SKM-1 (cell line): ENCODE measurements at regions not wholly inside any gene's neighbourhood (a gene's known extent, or its start where the extent isn't known, plus 50 kb on each side); places are given as distances from the start of the nearest gene placed in this dataset.
"Not testable (repeated sequence)": the region's sequence is repeated elsewhere in the genome, so short reads cannot be mapped to it uniquely, and the experiment has no call there.

Source experiments
- DNase-seq: peaks from one replicate; lab custom pipeline; 2025; ENCODE audit not compliant: unreplicated experiment; lab: John Stamatoyannopoulos, UW

DNA sequence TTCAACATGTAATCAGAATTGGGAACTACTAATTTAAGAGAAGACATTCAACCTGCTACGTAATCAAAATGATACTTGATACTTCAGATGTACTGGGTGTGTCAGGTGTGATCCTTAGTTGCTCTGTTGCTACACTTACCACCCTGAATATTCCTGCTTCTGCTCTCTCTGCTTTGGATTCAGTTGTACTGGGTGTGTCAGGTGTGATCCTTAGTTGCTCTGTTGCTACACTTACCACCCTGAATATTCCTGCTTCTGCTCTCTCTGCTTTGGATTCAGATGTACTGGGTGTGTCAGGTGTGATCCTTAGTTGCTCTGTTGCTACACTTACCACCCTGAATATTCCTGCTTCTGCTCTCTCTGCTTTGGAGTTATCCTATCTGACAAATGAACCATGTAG is 290.2 kb downstream of the RAB38 start:
- DNase-seq, result not testable (repeated sequence)

DNA sequence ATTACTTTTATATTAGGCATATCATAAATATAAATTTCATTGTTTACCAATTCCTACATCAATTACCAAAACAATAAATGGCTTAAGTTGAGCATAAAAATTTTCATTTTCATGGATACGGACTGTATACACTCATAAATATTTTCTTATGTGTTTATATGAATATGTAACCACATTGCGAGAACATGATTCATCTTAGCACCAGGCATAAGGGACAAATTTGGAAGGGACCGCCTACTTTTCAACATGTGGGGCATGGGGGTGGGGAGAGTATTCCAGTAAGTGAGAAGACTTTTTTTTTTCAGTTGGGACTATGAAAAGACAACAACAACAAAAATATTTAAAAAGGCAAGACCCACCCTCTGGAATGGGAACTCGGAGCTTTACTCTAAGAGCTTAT is 296.1 kb downstream of the RAB38 start:
- no peak for DNase-seq

DNA sequence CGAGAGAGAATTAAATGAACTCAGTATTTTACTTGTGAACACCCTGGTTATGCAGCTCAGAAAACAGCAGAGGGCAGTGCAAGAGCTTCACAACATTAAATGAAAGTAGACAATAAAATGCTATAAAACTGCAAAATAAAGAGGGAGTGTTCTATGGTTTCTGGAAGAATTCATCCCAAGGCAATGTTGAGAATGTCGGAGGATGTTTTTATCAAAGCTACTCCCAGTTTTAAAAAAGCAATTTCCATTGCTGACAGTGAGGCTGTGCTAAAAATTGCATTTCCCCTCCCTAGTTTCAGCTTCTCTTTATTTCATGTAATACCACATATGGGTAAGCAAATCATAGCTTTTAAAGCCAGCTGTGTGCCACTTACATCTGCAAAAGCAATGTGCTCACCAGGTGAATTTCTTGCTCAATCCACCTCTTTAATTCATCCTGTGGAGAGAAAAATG is 296.8 kb downstream of the RAB38 start:
- no peak for DNase-seq

DNA sequence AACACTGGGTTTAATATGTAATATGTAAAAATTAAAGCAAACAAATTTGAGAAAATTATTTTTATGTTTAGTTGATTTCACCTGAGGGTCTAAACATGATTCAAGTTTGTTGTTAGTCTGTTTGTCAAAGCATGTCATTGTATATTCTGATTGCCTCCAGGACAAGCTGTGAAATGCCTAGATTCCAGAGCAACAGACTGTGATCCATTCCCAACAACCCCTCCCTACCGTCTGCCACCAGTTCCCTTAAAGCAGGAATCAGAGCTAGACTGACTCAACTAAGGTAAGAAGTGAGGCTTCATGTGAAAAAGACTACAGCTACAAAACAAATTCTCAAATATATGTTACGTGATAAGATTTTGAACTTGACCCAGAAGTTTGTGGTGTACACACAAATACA is 304.2 kb downstream of the RAB38 start:
- no peak for DNase-seq

DNA sequence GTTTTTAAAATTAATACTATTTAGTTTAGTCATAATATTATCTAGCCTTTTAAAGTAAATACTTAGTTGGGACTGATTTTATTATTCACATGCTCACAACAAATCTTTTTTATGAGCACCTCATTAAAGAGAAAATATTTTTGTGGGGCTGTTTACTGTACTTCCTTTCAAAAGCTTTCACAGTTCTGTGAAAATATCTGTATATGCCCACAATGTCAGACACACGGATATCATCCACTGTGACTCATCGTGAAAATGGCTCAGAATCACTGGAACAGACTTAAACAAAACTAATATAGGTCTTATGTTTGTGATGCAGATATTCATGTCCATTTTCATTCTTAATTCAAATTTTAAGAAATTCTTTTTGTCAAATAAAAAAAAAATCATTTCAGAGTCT is 305.2 kb downstream of the RAB38 start:
- no peak for DNase-seq

DNA sequence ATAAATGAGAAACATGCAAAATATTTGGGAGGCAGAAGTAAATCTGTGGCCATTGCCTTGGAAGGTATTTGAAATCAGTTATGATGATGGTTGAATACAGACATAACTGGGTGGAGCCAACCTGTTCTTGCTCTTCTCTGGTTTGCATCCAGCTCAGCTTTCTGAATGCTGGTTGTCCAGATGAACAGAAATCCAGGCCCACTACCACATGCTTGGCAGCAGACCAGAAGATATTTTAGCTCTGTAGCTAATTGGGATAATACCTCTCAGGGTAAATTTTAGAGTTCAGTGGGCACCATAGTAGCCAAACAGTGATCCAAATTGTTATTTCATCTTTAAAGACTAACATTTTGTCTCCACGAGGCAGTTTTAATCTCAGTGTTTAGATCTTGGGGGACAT is 308.3 kb downstream of the RAB38 start:
- DNase-seq, result no peak

DNA sequence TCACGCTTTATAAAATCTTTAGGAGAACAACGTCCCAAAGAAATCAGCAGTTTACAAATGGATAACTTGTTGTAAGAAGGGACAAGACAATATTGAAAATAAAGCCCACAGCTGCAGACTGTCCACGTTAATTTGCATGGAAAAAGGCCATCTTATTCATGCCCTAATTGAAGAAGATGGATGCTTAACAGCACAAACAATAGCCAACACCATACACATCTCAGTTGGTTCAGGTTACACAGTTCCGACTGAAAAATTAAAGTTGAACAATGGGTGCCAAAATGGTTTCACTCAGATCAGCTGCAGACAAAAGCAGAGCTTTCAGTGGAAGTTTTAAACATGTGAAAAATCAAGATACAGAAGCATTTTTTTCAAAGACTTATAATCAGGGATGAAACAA is 314.2 kb downstream of the RAB38 start:
- DNase-seq, result no peak

DNA sequence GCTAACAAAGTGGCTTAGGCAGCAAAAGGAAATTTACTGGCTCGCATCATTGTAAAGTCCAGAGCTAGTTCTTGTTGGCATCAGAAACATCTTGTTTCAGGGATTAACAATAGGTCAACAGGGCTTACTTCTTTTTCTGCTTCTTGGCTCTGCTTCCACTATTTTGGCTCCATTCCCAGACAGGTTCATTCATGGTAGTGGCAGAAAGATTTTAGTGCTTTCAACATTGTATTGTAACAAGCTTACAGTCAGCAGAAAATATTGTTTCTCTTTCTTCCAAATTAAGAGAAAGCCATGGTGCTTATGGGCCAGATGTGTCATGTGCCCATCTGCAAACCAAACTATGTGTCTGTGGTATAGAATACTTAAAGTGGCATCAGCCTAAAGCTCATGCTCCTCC is 315.6 kb downstream of the RAB38 start:
- no peak for DNase-seq

DNA sequence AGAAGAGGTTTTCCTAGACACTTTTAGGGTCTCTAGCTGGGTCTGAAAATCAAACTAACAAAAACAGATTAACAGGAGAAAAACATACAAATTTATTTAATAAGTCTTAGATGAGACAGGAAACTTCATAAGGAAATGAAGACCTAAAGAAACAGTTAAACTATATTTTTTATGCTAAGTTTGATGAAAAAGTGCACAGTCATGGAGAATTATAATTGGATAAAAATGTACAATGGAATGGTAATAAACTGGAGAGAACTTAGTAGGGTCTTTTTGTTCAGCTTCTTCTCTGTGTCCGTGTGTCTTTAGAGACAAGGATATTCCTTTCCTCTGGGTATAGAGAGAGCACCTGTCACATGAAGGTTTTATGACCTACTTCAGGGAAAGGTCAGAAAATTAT is 323.4 kb downstream of the RAB38 start:
- no peak for DNase-seq

DNA sequence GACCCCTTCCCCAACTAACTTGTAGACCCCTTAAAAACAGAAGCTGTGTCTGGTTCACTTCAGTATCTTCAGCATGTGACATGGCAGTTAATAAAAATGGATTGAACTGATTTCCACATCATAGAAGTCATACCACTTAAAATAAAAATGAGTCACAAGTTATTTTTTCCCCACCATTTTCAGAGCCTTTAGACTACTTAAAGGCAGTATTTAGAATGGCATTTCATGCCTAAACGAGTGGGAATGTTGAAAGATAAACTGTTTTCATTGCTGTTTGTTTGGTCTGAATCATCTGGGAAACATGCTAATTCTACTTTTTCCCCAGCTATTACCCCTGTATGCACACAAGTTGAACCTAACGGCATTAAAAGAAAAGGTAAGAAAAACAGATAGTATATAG is 324.0 kb downstream of the RAB38 start:
- DNase-seq, result no peak

DNA sequence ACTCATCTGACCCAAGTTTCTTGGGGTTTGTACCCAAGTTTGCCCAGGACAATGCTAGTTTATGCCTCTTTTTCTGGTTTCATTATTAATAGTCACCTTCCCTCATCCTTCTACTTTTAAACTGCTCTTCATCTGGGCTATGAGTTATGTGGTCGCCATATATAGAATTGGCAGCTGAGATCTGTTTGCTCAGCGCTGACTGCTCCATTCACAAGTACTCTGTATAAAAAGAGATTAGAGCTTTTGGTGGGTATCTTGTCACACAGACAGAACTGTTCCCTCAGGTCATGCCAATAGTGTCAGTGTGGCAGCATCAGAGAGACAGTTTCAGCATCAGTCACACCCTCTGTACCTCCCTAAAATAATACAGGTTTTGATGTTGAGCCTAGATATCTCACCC is 326.0 kb downstream of the RAB38 start:
- DNase-seq, result no peak

DNA sequence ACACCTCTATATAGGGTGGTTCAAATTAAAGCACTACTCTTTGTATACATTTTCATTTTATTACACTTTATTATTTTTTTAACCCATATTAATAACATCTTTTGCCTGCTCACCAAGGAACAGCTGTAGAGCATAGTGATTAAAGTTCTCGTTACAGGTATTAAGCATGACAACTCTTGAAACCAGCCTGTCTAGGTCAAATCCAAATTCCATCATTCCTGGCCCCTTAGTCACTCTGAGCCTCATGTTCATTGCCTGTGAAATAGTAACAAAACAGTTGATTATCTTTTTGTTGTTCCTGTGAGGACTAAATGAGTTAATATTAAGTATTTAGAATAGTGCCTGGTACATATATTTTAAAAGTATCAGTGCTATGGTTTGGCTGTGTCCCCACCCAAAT is 334.5 kb downstream of the RAB38 start:
- DNase-seq, result no peak

DNA sequence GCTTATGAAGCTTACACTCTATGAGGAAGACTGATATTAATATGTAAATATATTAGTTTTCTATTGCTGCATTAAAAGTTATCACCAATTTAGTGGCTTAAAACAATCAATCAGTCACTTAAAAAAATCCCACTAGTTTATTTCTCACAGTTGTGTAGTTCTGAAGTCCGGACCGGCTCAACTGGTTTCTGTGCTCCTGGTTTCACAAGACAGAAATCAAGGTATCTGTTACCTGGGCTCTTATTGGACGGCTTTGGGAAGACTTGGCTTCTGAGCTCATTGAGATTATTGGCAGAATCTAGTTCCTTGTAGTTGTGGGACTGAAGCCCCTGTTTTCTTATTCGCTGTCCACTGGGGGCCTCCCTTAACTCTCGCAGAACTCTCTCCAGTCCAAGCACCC is 343.0 kb downstream of the RAB38 start:
- DNase-seq, result no peak

DNA sequence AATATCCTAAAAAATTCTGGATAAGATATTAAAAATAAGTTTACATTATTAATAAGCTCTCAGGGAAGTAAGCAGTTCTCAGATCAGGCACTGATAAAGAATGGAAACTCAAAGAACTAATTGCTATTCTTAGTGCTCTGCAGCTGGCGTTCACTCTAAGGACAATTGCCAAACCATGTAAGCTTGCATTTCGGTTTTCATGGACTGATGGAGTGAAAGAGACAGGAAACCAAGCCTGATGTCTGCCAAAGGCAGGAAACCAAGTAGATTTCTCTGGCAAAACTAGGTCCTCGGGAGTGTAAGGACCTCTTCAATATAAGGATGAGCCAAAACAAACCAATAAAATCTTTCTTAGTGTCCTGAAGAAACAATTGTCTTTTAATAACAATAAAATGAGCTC is 355.2 kb downstream of the RAB38 start:
- DNase-seq, result no peak

DNA sequence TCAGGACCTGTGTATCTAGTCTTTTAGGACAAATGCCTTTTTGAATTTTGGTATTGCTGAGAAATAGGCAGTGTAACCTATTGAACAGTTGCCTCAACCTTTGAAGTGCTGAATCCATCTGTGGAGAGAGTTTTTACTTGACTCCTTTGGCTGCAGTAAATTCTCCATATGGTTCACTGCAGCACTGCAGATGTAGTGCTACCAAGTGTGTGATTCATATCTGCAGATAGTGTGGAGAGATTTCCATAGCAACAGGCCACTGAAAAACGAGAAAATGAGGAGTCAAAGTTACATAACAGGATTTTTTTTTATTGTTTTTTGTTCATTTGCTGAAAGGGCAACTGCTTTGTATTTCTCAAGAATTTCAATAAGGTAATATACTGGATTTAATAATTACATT is 356.1 kb downstream of the RAB38 start:
- DNase-seq, result no peak

DNA sequence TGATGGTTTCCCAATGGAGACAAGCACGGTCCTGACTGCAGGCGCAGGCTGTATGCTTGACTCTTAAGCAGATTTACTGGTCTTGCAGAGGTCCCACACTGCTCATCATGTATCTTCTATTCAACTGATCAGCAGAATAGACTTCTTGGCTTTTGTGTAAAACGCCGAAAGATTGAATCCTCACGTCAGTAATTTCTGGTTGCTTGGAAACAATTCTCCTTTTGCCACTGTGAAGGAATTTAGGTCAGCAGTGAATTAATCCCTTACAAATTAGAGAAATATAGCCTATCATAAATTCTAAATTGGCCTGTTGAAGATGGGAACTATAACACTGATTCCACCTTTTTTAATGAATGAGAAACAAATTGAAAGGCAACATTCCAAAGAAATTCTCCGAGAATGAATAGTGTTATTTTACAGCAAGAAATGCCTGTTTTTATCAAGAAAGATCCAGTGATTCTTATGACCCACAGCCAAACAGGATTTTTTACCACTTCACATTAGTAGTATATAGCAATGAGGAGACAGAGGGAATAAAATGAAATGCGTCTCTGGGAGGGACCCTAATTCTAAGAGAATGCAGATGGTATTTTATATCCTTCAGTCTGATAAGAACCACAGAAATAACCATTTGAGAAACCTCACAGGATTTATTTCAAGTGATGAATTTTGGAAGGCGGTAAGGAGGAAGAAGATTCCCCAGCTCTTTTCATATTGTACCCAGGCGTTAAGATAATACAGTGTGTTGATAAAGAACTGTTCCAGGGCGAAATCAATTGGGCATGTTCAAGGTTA is 362.5 kb downstream of the RAB38 start:
- no peak for DNase-seq

DNA sequence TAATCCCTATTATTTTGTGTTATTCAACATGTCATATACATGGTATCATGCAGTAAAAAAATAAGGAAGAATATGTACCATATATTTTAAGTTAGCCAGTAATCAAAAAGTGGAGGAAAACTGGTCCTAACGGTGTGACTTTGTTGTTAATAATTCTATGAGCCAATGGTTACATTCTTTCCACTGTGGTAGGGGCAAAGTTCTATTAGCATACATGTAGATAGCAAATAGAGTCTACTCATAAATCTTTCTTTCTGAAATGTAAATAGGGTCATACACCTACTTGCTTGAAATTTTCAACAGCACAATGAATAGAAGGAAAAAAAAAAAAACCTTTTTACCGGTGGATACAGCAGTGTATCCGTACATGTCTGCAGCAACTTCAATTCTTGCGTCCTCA is 364.8 kb downstream of the RAB38 start:
- DNase-seq, result no peak

DNA sequence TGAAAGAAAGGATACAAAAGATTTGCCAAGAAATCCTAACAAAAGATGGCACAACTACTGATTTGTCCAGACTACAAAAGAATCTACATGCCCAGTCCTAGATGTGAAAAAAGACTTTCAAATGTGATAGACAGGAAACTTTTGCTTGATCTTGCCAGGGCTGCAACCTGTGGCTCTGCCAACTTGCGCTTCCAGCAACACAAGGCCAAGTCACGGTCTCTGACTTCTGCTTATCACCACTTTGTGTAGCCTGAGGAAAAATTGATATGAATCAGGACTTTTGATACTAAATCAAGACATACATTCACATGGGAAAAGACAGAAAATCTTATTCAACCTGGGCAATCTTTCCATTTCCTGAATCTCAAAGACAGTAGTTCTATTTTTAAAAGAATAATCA is 366.0 kb downstream of the RAB38 start:
- DNase-seq, result no peak

DNA sequence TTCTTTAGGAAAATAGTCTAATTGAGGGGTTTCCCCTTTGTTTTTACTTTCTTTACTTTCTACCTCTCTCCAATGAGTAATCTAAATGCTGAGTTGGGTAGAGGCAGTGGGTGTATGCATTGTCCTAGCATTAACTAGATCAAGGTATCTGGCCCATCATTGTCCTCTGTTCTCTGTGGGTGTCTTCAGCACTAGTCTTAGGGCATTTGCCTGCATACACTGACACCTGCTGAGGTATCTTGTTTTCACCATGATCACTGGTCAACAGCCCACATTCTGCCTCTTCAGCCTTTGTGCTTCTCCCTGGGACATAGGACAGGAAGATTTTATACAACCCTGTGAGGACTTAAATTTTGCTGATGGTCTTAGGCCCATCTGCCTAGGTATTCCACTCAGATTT is 371.1 kb downstream of the RAB38 start:
- DNase-seq, result no peak

DNA sequence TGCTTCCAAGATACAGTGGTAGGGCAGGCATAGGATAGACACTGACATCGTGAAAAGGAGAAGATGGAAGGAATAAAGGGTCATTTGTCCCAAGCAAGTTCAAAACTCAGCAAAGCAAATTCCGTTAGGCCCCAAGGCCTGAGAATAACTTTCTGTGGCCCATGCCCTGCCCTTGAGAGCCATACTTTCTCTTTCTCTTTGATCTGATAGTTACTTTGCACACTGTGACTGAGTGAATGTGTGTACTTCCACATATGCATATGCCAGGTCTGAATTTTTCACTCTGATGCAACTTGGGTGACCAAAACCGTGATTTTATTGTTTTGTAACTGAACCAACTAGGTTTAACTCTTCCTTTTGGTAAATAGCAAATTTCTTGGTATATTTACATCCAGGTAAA is 371.5 kb downstream of the RAB38 start:
- DNase-seq, result no peak

DNA sequence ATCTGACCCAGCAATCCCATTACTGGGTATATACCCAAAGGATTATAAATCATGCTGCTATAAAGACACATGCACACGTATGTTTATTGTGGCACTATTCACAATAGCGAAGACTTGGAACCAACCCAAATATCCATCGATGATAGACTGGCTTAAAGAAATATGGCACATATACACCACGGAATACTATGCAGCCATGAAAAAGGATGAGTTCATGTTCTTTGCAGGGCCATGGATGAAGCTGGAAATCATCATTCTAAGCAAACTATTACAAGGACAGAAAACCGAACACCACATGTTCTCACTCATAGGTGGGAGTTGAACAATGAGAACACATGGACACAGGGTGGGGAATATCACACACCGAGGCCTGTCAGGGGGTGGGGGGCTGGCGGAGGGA is 390.4 kb downstream of the RAB38 start:
- DNase-seq, result not testable (repeated sequence)

DNA sequence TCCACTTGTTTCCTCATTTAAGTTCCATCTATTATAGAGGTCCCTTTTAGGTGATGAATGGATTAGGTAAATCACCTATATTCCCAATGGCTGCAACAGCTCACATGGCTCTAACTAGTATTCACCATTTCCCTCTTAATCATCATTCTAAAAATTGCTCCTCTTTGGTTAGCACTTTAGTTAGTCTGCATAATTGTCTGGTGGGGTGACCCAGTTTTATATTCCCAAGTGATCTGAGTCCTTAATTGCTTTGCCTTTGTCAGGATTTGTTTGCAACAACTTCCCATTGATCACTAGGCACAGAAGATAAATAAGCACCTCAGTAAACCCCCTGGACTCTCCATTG is 395.2 kb downstream of the RAB38 start:
- no peak for DNase-seq

DNA sequence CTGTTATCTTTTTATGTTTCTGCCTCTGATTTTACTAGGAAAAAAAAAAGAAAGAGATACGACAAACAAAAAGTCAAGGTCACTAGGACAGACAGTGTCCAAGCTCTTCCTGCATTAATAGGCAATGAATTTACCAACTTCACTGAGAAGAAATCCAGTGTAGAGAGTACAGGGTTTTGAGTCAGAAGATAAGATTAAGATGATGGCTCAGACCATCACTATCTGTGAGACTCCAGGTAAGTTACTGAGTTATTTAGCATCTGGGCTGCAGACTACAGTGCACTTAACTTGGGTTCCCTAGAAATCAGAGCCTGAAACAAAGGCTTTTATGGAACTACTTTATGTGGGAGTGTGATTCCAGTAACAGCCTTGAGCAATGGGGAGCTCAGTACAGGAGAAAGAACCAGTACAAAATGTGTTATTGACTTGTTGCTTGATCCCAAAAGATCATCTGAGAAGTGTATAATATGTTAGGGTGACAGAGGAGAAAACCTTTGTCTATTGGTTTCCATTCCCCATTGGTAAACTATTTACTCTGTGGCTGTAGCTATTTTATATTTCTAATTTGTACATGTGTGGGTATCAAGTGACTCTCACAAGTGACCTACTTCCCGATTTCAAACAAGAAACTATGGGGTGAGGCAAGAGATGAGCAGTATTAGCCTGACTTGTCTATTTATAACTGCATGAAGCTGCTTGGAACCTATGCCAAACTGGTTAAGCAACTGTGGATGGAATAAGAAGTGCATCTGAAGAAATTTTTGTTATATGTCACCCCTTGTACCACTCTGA is 395.8 kb downstream of the RAB38 start:
- DNase-seq, result no peak
